ENCODE measurements at regions not wholly inside any gene's neighbourhood (a gene's known extent, or its start where the extent isn't known, plus 50 kb on each side); places are given as distances from the start of the nearest gene placed in this dataset.

GRCh38 chr2:54360055-54360792, 95.9 kb upstream of the SPTBN1 start:
- peak; percentile 51 for DNase-seq

DNA sequence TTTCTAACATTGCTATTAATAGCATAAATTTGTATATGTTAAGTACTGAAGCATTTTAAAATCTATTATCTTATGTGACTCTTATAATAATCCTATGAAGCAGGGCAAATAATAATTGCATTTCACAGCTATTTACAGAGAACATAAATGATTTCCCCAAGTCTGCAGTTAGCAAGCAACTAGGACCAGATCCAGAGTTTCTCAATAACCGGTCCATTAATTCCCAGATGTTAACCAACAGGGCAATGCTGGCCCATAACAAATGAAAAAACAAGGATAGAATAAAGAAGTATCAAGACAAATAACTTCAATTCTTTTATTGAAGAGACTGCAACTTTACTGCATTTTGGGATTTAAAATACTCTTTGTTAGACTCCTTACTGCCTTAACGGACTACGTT, 91.7 kb upstream of the SPTBN1 start:
- no peak for DNase-seq

GRCh38 chr2:54365661-54366060, 90.5 kb upstream of the SPTBN1 start:
- no peak for DNase-seq

DNA sequence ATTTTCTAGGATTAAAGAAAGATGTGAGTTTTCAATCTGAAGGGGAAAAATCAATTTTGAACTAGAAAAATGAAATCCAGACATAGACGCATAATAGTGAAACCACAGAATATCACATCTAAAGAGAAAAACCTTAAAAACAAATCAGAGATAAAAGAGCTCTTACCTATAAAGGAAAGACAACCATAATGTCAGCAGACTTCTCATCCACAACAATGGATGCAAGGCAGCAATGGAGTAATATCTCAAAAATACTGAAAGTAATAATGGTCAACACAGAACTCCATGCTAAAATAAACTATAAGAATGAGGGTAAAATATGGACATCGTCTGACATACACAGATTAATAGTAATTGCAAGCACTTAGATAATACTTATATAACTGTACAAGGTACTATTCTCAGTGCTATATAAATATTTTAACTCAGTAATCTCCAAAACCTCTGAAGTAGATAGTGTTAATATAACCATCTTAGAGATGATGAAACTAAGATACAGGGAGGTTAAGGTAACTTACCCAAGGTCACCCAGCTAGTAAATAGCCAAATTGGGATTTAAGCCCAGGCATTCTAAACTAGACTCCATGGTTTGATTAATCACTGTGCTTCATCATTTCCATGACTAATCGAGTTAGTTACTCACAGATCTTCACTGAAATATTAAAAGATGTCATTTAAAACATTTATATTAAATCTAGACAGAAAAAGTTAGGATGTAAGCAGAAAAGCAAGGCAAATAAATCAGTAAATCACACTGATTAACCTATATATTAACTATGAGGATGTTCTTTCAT, 89.4 kb upstream of the SPTBN1 start:
- peak; percentile 8 for DNase-seq

- no peak for DNase-seq
Measured at GRCh38 chr2:54370405-54371104, 85.6 kb upstream of the SPTBN1 start.

DNA sequence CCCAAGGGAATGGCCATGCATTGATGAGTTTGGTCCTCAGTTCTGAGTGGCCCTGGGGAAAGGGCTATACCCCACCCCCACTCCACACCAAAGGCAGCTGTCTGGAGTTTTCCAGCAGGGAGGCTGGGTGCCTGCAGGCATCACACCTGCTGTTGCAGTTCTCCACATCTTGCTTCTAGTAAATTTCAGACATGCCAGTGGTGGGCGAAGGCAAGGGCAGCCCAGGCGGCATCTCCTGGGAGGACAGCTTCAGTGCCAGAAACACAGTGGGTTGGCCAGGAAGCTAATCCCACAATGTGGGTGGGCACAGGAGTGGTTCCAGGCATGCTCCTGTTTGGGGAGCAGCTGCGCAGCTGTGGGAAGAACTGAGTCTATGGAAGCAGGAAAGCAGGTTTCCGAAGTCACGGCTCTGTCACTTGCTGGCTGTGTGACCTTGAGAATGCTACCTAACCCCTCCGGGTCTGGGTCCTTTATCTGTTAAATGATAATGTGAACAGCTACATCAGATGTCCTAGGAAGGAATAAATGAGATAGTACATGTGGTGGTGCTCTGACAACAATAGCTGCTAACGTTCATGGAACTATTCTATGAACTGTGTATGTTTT, 84.6 kb upstream of the SPTBN1 start:
- DNase-seq: no peak

- DNase-seq: no peak
Measured at GRCh38 chr2:54372361-54372760, 83.8 kb upstream of the SPTBN1 start.

DNA sequence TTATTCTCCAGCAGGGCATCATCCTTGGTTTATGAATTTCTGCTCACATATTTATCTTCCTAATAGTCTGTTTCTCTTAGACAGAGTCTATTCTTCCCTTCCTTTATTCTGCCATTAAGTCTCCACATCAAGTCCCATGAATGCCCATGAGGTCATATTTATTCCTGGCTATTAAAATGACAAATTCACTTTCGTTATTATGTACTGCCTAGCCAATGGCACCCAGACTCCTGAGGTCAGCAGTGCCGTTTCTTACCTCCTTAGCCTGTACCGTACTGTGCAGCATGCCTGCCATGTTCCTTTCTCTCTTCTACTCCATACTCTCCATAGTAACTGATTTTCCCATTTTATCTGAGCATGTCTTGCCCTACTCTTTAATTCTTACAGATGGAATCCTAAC, 82.3 kb upstream of the SPTBN1 start:
- DNase-seq: no peak

GRCh38 chr2:54374591-54375364, 81.3 kb upstream of the SPTBN1 start:
- DNase-seq: no peak

GRCh38 chr2:54377451-54377850, 78.7 kb upstream of the SPTBN1 start:
- no peak for DNase-seq

GRCh38 chr2:54377901-54378493, 78.1 kb upstream of the SPTBN1 start:
- no peak for DNase-seq

DNA sequence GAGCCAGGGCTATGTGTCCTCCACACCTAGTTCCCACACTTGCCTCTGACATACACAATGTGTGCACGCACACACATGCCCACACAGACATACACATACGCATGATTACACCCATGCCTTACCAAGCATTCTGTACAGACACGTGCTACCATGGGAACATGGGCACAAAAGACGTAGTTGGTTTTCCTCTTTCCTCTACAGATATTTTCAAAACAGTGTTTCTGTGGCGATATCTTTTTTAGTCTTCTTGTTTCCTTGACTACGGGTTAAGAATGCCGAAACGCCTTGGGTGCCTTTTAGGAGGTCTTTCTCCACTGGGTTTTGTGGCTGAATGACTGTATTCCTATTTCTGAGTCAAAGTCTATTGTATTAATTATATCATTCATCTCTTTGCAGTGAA, 75.5 kb upstream of the SPTBN1 start:
- no peak for DNase-seq

DNA sequence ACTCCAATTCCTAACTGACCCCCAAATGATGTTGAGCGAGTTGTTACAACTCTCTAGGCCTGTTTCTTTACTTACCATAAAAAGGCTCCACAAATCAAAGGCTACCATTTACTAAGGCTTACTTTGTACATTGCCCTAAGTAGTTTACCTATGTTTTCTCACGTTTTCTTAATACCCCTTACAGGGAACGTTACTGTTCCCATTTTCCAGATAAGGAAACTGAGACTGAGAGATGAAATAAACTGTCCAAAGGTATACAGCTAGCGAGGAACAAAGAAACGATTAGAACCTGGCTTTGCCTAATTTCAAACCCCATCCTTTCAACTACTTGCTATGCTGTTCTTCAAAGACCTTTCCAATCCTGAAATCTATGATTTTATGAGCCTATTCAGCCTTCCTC, 74.8 kb upstream of the SPTBN1 start:
- no peak for DNase-seq

- DNase-seq: no peak
Measured at GRCh38 chr2:54382601-54383000, 73.5 kb upstream of the SPTBN1 start.

DNA sequence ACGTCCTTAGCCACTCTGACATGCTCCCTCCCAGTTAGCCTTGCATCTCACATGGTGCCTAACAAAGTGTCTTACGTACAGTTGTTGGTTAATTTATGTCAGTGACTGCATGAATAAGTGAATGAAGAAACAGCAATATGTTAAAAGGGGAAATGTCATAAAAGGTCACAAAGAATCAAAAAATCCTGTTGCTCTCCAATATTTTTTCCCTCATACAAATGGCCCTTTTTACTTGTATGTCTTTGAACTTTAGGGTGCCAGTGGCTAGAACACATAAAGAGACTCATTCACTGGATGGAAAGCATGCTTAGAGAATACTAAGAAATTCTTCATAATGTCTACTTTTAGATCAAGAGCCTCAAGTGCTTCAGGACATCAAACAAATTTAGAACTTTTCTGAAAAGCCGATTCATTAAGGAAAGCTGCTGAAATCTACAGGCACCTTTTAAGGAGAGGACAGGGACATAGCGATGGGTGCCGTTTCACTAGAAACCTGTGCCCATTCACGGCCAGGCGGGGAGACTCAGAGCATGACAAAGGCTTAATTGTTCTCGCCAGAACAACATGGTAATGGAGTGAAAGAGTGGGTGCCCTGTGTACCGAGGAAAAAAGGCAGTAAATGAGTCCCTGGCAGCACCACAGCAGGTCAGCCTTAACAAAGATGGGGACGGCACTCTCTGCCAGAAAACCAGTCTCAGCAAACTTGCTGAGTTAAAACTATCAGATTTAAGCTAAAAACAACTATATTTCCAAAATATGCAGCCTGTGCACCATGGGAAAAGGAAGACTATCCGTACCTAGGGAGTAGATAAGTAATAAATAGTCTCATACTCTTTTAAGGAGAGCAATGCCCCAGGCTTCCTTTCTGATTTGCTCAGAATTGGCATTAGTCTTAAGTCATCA, 71.6 kb upstream of the SPTBN1 start:
- DNase-seq: no peak

GRCh38 chr2:54385271-54385670, 70.9 kb upstream of the SPTBN1 start:
- DNase-seq: no peak

- DNase-seq: no peak
Measured at GRCh38 chr2:54386585-54386984, 69.5 kb upstream of the SPTBN1 start.

GRCh38 chr2:54387059-54387991, 68.8 kb upstream of the SPTBN1 start:
- peak; percentile 60 for DNase-seq

- no peak for DNase-seq
Measured at GRCh38 chr2:54388076-54388475, 68.1 kb upstream of the SPTBN1 start.

Data from EL (cell line).